ENCODE measurements at regions not wholly inside any gene's neighbourhood (a gene's known extent, or its start where the extent isn't known, plus 50 kb on each side); places are given as distances from the start of the nearest gene placed in this dataset.

DNA sequence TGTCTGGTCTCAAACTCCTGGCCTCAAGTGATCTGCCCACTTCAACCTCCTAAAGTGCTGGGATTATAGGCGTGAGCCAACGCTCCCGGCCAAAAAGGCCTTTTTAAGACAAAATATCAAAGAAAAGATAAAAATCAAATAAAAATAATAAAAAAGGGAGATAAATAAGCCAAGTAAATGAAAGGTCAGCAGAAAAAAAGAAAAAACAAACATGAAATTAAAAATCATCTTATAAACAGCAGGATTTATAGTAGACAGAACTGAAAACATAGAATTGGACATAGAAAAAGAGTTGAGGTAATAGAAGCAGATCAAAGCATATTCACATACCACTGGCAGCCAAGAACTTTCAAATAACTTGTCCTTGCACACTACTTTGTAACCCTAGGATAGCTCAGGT, 983.4 kb downstream of the ROBO2 start:
- TF ChIP-seq, protein P1, sequence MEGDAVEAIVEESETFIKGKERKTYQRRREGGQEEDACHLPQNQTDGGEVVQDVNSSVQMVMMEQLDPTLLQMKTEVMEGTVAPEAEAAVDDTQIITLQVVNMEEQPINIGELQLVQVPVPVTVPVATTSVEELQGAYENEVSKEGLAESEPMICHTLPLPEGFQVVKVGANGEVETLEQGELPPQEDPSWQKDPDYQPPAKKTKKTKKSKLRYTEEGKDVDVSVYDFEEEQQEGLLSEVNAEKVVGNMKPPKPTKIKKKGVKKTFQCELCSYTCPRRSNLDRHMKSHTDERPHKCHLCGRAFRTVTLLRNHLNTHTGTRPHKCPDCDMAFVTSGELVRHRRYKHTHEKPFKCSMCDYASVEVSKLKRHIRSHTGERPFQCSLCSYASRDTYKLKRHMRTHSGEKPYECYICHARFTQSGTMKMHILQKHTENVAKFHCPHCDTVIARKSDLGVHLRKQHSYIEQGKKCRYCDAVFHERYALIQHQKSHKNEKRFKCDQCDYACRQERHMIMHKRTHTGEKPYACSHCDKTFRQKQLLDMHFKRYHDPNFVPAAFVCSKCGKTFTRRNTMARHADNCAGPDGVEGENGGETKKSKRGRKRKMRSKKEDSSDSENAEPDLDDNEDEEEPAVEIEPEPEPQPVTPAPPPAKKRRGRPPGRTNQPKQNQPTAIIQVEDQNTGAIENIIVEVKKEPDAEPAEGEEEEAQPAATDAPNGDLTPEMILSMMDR (IDR thresholded peaks at IDR 0.05) = no peak
- TF ChIP-seq POLR2A (IDR thresholded peaks at IDR 0.05) = no peak

All from Peyer's patch (tissue), 4 donors.